OCI-LY3 (cell line): ENCODE measurements at regions not wholly inside any gene's neighbourhood (a gene's known extent, or its start where the extent isn't known, plus 50 kb on each side); places are given as distances from the start of the nearest gene placed in this dataset.

ENCODE experiments used
- EZH2phosphoT487 ChIP-seq: fragments of 200-600 bp; shearing (Covaris generic); IDR thresholded peaks from 2 replicates; pipeline ENCODE4 v1.6.1; 2018; ENCODE audit warnings: antibody characterized with exemption, mixed run types, low read depth
- TF ChIP-seq, protein P1 (sequence below): fragments of 200-600, 300-600 bp; sonication (generic); IDR thresholded peaks from 2 replicates; pipeline ENCODE4 v1.5.1; 2014; ENCODE audit warnings: antibody characterized with exemption, low read length, low read depth

GRCh38 chr7:16171928-16172327 lies 249.4 kb downstream of the CRPPA start:
- TF ChIP-seq, protein P1, sequence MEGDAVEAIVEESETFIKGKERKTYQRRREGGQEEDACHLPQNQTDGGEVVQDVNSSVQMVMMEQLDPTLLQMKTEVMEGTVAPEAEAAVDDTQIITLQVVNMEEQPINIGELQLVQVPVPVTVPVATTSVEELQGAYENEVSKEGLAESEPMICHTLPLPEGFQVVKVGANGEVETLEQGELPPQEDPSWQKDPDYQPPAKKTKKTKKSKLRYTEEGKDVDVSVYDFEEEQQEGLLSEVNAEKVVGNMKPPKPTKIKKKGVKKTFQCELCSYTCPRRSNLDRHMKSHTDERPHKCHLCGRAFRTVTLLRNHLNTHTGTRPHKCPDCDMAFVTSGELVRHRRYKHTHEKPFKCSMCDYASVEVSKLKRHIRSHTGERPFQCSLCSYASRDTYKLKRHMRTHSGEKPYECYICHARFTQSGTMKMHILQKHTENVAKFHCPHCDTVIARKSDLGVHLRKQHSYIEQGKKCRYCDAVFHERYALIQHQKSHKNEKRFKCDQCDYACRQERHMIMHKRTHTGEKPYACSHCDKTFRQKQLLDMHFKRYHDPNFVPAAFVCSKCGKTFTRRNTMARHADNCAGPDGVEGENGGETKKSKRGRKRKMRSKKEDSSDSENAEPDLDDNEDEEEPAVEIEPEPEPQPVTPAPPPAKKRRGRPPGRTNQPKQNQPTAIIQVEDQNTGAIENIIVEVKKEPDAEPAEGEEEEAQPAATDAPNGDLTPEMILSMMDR, result no peak
- no peak for TF ChIP-seq EZH2phosphoT487
